ENCODE measurements at regions not wholly inside any gene's neighbourhood (a gene's known extent, or its start where the extent isn't known, plus 50 kb on each side); places are given as distances from the start of the nearest gene placed in this dataset.

DNA sequence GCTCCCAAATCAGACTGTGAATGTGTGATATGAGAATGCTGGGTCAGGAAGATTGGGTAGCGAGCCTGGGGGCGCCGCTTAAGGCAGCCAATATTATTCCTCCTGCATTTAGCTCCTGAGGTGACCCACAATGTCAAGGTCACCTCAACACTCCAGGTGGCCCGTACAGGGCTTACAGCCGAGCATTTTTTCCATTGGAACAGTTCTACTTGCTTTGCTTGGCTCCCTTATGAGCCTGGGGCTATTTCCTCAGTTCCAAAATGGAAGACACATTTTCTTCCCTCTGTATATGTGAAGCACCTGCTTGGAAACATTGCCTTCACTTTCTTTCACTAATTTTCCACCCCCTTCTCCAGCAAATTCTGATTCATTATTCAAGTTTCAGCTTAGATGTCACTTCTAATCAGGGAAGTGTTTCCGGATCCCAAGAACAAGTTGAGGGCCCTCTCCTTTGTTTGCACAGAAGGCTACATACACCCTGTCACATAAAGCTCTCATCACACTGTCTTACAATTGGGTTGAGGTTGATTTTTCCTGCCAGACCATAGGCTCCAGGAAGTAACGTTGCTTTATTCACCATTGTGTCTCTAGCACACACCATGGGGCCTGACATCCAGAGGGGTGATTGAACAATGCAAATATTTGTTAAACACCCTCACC is 330.2 kb downstream of the PIK3R1 start:
- ChIA-PET CTCF (interaction anchor here (0.9 kb wide), 1 partner anchor 11 kb away, joined by 3 read pairs; no protein-coding TSS in a partner anchor), POLR2A (no interaction called here)
- TF ChIP-seq KLF1 (tag by site-specific recombination; IDR thresholded peaks at IDR 0.05), result no peak
- TF ChIP-seq, protein P1, sequence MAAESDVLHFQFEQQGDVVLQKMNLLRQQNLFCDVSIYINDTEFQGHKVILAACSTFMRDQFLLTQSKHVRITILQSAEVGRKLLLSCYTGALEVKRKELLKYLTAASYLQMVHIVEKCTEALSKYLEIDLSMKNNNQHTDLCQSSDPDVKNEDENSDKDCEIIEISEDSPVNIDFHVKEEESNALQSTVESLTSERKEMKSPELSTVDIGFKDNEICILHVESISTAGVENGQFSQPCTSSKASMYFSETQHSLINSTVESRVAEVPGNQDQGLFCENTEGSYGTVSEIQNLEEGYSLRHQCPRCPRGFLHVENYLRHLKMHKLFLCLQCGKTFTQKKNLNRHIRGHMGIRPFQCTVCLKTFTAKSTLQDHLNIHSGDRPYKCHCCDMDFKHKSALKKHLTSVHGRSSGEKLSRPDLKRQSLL (tag by site-specific recombination; IDR thresholded peaks at IDR 0.05), result 0 out of 2 replicates have a peak, but pooled peaks have one; percentile 6
- H3K36me3 ChIP-seq (ENCODE audit: control insufficient read depth in 2 of 2, insufficient read depth in 1 of 2, low read length in 2 of 2), result no peaks in the 10 kb centered on the region
- H3K4me1 ChIP-seq (ENCODE audit: control insufficient read depth, insufficient read depth, low read length), result peaks cover 26% of the 10 kb centered on the region
- no peak overlapping the region for H3K4me3 ChIP-seq (ENCODE audit: low read depth, low read length)
- no peak overlapping the region; the same call in 1 of the 2 replicates for H3K27ac ChIP-seq (ENCODE audit: extremely low read depth, low read depth, low read length)
- H3K9me3 ChIP-seq (ENCODE audit: control insufficient read depth, insufficient read depth, low read depth, low read length), result no peaks in the 10 kb centered on the region

DNA sequence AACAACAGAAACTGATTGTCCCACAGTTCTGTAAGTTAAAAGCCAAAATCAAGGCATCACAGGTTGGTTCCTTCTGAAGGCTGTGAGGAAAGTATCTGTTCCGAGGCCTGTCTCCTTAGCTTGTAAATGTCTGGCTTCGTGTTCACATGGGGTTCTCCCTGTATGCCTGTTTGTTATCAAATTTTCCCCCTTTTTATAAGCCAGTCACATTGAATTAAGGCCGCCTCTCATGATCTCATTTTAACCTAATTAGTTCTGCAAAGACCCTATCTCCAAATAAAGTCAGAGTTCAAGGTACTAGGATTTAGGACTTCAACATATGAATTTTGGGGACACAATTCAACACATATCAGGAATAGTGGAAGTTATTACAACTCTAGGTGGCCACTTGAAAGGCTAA is 331.5 kb downstream of the PIK3R1 start:
- Histone ChIP-seq H3K27ac (ENCODE audit: extremely low read depth, low read depth, low read length) (no peak overlapping the region), H3K4me1 (ENCODE audit: control insufficient read depth, insufficient read depth, low read length) (peaks cover 26% of the 10 kb centered on the region), H3K36me3 (ENCODE audit: control insufficient read depth in 2 of 2, insufficient read depth in 1 of 2, low read length in 2 of 2) (no peaks in the 10 kb centered on the region), H3K4me3 (ENCODE audit: low read depth, low read length) (no peak overlapping the region), H3K9me3 (ENCODE audit: control insufficient read depth, insufficient read depth, low read depth, low read length) (no peaks in the 10 kb centered on the region)
- TF ChIP-seq ZNF311 (tag by site-specific recombination; IDR thresholded peaks at IDR 0.05; ENCODE audit: borderline replicate concordance), result no peak
- TF ChIP-seq, protein P2, sequence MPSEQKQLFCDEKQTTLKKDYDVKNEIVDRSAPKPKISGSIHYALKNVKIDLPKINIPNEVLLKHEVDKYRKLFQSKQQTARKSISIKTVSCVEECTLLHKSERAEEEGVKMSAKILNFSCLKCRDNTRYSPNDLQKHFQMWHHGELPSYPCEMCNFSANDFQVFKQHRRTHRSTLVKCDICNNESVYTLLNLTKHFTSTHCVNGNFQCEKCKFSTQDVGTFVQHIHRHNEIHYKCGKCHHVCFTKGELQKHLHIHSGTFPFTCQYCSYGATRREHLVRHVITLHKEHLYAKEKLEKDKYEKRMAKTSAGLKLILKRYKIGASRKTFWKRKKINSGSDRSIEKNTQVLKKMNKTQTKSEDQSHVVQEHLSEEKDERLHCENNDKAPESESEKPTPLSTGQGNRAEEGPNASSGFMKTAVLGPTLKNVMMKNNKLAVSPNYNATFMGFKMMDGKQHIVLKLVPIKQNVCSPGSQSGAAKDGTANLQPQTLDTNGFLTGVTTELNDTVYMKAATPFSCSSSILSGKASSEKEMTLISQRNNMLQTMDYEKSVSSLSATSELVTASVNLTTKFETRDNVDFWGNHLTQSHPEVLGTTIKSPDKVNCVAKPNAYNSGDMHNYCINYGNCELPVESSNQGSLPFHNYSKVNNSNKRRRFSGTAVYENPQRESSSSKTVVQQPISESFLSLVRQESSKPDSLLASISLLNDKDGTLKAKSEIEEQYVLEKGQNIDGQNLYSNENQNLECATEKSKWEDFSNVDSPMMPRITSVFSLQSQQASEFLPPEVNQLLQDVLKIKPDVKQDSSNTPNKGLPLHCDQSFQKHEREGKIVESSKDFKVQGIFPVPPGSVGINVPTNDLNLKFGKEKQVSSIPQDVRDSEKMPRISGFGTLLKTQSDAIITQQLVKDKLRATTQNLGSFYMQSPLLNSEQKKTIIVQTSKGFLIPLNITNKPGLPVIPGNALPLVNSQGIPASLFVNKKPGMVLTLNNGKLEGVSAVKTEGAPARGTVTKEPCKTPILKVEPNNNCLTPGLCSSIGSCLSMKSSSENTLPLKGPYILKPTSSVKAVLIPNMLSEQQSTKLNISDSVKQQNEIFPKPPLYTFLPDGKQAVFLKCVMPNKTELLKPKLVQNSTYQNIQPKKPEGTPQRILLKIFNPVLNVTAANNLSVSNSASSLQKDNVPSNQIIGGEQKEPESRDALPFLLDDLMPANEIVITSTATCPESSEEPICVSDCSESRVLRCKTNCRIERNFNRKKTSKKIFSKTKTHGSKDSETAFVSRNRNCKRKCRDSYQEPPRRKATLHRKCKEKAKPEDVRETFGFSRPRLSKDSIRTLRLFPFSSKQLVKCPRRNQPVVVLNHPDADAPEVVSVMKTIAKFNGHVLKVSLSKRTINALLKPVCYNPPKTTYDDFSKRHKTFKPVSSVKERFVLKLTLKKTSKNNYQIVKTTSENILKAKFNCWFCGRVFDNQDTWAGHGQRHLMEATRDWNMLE (tag by site-specific recombination; conservative IDR thresholded peaks at IDR 0.05; ENCODE audit: low read depth), result no peak
- ChIA-PET CTCF (interaction anchor here (0.7 kb wide), 1 partner anchor 234 kb away, joined by 3 read pairs; no protein-coding TSS in a partner anchor), POLR2A (no interaction called here)

GRCh38 chr5:68547622-68548021 is 332.1 kb downstream of the PIK3R1 start:
- Histone ChIP-seq H3K36me3 (ENCODE audit: control insufficient read depth in 2 of 2, insufficient read depth in 1 of 2, low read length in 2 of 2) (no peaks in the 10 kb centered on the region), H3K9me3 (ENCODE audit: control insufficient read depth, insufficient read depth, low read depth, low read length) (no peaks in the 10 kb centered on the region), H3K4me1 (ENCODE audit: control insufficient read depth, insufficient read depth, low read length) (peaks cover 26% of the 10 kb centered on the region), H3K27ac (ENCODE audit: extremely low read depth, low read depth, low read length) (no peak overlapping the region), H3K4me3 (ENCODE audit: low read depth, low read length) (no peak overlapping the region)
- CTCF ChIA-PET, result interaction anchor here (0.7 kb wide), 1 partner anchor 234 kb away, joined by 3 read pairs; no protein-coding TSS in a partner anchor
- TF ChIP-seq, protein P3, sequence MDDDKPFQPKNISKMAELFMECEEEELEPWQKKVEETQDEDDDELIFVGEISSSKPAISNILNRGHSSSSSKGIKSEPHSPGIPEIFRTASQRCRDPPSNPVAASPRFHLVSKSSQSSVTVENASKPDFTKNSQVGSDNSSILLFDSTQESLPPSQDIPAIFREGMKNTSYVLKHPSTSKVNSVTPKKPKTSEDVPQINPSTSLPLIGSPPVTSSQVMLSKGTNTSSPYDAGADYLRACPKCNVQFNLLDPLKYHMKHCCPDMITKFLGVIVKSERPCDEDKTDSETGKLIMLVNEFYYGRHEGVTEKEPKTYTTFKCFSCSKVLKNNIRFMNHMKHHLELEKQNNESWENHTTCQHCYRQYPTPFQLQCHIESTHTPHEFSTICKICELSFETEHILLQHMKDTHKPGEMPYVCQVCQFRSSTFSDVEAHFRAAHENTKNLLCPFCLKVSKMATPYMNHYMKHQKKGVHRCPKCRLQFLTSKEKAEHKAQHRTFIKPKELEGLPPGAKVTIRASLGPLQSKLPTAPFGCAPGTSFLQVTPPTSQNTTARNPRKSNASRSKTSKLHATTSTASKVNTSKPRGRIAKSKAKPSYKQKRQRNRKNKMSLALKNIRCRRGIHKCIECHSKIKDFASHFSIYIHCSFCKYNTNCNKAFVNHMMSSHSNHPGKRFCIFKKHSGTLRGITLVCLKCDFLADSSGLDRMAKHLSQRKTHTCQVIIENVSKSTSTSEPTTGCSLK (tag by site-specific recombination; IDR thresholded peaks at IDR 0.05), result no peak
- no peak for TF ChIP-seq ZNF138 (tag by site-specific recombination; IDR thresholded peaks at IDR 0.05; ENCODE audit: borderline replicate concordance)
- TF ChIP-seq GLI4 (tag by site-specific recombination; IDR thresholded peaks at IDR 0.05), result no peak
- POLR2A ChIA-PET, result no interaction called here
